Non-pigmented ciliary epithelial cell (primary cell): ENCODE measurements at regions not wholly inside any gene's neighbourhood (a gene's known extent, or its start where the extent isn't known, plus 50 kb on each side); places are given as distances from the start of the nearest gene placed in this dataset.
"Not testable (repeated sequence)": the region's sequence is repeated elsewhere in the genome, so short reads cannot be mapped to it uniquely, and the experiment has no call there.

ENCODE experiments used
- DNase-seq: peaks from one replicate; pipeline ENCODE4 v3.0.0-alpha.2; 2010; ENCODE audit warnings: low read depth

DNA sequence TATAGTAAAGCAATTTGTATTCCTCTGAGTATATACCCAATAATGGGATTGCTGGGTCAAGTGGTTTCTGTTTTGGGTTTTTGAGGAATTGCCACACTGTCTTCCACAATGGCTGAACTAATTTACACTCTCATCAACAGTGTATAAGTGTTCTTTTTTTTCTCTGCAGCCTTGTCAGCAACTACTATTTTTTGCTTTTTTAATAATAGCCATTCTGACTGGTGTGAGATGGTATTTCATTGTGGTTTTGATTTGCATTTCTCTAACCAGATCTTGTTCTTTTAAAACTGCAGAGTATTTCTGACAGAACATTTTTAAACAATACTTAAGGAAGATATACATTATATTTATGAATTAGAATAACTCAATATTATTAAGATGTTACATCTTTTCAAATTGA lies 1140.5 kb upstream of the CNTN5 start:
- DNase-seq: no peak

DNA sequence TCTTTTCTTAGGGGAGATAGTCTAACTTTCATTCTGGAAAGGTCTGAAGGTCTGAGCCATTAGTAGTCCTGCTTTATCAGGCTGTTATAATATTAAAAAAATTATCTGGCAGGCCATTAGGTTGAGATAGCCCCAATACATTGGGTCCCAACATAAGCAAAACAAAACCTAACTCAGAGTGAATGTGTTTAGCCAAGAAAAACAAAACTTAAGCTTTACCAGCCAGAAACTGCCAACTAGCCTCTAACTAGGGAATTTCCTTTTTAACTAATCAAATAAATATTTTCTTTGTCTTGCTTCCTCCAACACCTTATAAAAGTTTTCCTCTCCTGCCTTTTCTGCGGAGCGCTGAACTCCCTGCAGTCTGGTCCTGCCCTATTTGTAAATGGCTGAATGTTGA lies 1137.7 kb upstream of the CNTN5 start:
- no peak for DNase-seq

DNA sequence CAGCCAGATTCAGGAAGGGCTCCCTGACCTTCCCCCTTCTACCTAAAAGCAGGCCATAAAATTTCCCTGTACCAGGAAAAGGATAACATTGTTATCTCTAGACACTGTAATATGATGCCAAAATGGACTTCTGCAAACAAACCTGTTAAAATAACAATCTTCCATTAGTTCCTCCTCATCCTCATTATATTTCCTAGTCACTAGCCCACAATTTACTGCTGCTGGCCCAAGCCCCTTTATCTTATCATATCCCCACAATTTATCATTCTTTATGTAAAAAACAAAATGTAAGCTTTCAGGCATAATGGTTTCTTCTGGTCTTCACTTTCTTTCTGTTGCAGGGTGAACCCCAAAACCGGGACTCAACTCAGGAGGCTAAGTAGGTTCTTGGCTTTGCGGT lies 1132.1 kb upstream of the CNTN5 start:
- no peak for DNase-seq

DNA sequence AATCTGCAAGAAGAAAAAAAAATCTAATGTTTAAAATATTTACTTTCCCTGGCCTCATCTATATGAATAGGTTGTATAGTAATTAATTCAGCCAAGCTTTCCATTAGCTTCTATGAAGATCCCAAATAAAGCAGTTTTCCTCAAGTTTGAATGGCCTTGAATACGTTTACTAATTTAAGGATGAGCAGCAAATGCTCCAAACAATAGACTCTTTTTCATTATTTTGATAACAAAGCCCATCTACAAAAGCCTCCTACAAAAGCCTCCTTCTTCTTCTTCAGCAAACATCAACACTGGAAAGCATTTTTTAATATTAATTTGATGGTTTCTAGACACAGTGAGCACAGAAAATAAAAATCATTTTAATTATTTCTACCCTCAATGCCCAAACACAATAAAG lies 1130.3 kb upstream of the CNTN5 start:
- DNase-seq: no peak

DNA sequence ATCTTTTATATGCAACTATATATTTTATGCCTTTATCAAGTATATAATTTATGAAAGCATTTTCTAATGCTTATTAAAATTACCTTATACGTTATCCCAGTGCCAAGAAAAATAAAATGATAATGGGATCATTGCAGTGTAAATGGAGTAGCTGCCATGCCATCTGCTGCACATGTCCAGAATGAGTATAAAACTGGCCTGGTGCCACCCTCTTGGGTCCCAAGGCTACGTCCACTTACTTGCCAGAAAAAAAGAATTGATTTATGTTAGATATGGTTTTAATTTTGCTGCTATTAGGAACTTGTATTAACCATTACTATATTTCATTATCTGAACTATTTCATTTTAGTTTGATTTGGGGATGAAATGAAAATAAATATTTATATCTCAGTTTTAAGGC lies 1127.1 kb upstream of the CNTN5 start:
- DNase-seq: no peak

DNA sequence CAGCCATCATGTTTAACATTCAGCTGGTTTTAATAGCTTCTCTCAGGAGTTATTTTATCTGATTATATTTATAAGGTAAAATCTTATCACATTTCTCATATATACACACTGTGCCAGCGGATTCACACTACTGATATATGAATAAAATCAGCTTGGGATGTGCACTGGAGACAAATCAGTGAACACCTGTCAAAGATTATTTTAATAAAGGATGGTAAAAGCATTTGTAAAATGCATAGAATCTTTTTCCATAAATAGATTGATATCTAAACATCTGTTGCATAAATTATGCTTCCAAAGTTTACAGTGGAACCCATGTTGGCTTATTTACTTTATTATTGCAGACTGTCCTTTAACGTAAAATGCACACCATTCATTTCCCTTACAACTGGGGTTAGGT lies 1125.8 kb upstream of the CNTN5 start:
- no peak for DNase-seq

DNA sequence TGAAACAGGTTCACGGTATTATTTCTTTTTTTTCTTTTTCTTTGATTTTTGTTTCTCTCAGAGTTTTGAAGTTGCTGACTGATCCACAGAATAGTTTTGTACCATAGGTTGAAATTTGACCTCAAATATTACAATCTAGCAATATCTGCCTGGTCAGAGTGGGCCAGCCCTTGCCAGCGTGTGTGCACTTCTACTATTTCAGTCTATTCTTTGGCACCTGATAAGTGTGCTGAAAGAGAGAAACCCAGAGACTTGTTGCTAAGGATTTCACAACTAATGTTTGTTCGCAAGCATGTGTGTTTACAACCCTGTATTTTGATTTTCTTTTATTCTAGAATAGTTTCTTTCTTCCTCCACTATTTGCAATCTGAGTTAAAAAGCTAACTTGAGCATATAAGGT lies 1125.2 kb upstream of the CNTN5 start:
- no peak for DNase-seq

DNA sequence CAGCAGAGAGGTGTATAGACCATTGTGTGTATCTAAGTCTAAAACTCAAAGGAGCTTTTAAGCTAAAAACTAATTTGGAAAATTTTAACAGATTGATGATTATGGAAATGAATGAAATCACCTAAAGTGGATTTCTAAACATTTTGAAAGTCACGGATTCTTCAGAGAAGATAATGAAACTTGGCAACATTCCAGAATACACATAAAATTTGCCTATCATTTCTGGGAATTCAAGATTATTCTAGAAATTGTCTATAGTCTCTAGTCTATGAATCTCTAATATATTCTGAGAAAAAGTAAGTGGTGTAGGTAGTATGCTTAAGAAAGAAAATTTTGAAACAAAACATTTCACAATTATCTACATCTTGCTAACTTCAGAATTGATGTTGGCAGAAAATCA lies 1117.9 kb upstream of the CNTN5 start:
- no peak for DNase-seq

DNA sequence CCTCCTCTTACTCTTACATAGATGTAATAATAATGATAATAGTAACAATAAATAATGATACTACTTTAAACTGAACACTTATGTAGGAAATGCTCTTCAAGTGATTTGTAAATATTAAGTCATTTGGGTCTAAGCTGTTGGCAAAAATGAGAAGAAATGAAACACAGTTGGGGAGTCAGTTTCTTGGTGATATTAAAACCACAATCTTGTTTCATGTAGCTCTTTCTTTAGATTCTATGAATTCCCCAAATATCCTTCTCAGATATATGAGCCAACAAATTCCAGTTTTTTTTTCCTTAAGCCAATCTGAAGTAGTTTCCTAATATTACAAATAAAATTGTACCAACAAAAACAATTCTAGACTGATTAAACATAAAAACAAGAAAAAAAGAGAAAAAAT lies 1115.6 kb upstream of the CNTN5 start:
- DNase-seq: no peak

DNA sequence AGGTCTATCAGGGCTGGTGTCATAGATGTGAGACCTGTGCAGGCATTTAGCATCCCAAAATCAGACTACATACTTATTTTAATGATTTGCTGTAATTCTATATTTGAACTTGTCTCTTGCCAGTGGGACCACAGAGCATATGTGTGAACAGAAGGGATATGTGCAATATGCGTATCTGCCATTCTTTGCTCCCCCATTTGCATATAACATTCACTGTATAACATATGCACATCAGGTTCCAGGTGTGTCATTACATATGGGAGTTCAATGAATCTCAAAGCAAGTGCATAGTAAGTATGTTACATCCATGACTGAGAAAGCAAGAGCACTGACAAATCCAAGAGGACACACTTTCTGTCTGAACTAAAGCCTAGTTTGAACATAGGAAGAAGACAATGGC lies 1115.1 kb upstream of the CNTN5 start:
- DNase-seq: no peak

DNA sequence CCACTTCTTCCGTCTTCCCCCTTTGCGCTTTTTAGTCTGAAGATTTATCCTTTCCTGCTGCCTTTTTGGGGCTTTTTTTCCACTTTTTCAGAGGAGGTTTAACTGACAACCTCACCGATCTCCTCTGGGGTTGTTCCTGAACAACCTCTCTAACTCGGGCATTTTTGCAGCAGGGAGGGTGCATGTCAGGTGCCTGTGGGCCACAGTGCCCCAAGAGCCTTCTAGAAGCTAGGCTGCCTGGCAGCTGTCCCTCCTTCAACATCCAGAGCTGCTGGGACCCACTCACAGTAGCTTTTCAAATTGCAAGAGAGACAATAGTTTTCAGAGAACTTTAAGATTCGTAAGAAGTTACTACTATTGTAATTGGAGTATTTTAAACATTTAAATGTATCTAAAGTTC lies 1112.4 kb upstream of the CNTN5 start:
- DNase-seq: no peak

DNA sequence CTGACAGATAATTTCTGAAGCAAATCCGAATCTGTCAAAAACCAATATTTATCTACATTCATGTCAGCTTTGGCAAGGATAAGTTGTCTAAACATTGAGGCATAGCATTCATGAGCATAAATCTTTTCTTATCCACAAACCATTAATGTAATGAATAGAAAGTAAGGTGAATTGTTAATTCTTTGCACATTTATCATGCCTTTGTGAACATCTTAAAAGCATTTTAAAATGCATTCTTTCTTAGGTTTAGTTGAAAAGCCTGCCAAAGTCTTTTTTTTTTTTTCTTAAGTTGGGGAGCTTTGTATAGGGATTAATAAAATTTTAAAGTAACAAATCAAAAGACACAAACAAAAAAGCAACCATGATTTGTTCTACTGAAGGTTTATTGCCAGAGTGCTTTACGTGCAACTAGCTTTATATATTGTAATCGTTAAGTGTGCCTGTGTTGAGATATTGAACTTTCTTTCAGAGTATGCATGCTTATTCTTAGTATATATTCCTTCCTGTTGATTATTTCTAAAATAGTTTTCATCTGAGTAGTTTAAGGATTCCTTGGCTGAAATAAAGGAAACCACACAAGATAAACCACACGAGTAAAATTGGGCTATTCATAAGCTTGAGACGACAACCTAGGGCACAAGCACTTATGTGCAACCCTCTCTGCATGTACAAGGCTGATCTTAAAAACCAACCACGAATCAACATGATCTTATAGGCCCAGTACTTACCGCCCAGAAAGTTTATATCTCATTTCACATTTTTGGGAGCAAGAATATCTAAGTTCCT lies 1110.9 kb upstream of the CNTN5 start:
- peak; percentile 52 for DNase-seq

DNA sequence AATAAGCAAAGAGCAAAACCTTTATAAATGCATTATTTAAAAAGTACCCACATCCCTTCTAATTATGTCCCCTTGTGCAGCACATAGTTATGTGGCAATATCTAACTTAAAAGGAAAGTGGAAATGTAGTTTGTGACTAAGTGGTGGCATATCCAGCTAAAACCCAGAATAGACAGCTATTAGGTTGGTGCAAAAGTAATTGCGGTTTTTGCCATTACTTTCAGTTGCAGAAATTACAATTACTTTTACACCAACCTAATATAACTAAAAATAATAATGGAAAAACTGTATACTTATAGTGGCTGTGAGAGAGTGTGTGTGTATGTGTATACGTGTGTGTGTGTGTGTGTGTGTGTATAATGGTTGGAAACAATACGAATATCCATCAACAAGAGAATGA lies 1108.1 kb upstream of the CNTN5 start:
- no peak for DNase-seq

DNA sequence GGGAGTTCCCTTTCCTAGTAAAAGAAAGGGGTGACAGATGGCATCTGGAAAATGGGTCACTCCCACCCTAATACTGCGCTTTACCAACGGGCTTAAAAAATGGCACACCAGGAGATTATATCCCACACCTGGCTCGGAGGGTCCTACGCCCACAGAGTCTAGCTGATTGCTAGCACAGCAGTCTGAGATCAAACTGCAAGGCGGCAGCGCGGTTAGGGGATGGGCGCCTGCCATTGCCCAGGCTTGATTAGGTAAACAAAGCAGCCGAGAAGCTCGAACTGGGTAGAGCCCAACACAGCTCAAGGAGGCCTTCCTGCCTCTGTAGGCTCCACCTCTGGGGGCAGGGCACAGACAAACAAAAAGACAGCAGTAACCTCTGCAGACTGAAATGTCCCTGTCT lies 1097.8 kb upstream of the CNTN5 start:
- DNase-seq: not testable (repeated sequence)

DNA sequence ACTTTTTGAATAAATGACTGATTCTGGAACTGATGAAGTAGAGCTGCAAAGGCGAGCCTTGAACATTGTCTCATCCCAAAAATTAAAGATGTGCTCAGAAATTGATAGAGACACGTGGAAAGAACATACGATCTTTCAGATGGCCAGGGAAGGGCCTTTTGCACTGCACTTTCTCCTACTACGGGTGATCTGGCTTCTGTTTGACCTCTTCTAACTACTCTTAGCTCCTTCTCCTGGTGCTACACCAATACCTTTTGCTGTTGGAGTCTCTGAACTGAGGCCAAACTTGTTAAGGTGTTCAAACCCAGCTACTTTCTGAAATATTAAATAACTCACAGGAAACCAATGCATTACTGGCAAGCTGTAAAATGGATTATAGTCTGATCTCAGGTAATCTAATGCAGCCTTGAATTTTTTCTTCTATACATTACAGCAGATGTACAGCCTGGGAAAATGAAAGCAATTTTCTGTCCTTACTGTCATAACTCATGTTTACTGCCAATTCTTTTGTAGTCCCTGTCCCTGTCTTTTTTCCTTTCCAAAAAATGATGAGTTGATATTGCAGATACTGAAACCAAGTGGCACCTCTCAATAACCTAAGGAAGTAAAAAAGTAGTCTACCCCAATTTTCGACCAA lies 1086.1 kb upstream of the CNTN5 start:
- DNase-seq: no peak

DNA sequence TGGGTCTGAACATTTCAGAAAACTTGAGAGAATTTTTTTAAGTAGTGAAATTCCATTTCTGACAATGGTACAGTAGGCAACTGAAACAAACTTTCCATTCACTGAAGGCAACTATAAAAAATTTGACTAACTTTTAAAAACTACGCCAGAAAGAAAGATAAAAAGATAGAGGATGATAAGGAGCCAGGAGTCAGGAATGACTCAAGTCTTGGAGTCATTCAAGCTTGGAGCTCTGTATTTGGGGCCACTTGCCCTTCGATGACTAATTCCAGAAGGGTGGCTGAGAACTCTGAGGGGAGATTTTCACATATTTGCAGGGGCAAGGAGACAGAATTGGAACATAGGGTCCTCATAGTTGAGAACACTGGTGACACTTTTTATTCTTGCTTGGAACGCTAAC lies 1083.2 kb upstream of the CNTN5 start:
- DNase-seq: peak; percentile 43

DNA sequence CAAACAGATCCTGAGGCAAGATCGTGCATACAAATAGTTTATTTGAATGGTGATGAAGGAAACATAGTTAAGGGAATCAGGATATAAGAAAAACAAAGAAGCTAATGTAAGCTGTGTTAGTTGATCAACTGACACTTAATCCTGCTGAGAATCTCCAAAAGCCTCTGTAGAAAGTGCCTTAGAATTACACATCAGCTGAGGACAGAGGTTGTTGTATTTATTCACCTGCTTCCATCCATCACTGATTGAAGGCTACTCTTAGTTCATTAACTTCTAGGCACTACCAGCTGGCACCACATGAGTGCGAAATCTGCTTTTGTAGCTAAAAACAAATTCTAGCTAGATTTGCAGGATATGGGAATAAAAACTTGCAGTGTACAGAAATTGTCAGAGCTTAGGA lies 1082.0 kb upstream of the CNTN5 start:
- no peak for DNase-seq

DNA sequence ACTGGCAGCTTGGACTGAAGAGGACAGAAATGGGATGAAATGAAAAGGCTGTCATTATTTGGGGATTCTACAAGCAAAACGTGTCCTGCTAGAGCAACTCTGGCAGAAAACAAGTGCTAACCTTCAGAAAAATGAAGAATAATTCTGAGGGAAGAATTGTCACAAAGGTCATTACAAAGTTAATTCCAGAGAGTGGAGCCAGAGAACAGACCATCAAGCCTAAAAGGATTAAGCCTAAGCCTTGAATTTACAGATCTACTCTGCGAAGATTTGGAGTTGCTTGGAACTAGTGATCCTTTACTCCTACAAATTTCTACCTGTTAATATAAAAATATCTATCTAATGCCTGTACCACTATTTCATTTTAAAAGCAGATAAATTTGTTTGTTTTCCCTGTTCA lies 1077.3 kb upstream of the CNTN5 start:
- DNase-seq: no peak

DNA sequence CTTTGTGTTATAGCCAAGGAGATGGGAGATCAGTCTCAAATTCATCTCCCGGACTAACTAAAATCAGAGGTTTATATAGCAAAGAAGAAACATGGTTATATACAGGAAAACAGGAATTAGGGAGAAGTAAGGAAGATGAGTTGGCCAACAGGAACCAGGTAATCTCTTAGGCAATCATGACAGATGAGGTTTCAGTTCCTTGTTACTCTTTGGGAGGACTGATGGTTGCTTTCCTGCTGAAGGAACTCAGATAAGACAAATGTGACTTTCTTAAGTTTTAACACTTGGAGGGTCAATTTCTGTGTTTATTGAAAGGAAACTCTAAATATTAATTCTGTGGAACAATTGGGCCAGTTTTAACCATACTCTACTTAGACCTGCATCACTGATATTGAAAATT lies 1072.0 kb upstream of the CNTN5 start:
- DNase-seq: no peak

DNA sequence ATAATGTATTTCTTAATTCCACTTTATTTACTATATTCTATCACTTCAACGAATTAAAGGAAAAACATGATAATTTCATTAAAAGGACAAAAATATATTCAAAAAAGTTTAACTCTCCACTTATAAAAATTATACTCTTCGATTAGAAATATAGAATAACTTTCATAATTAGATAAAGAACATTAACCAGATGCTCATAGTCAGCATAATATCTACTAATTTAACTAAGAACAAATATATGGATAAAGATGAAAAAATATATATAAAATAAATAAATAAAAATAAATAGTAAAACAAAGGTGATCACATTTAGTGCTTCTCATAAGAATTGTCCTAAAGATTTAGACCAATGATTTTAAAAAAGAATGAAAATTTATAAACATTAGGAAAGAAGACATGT lies 1065.2 kb upstream of the CNTN5 start:
- DNase-seq: no peak

DNA sequence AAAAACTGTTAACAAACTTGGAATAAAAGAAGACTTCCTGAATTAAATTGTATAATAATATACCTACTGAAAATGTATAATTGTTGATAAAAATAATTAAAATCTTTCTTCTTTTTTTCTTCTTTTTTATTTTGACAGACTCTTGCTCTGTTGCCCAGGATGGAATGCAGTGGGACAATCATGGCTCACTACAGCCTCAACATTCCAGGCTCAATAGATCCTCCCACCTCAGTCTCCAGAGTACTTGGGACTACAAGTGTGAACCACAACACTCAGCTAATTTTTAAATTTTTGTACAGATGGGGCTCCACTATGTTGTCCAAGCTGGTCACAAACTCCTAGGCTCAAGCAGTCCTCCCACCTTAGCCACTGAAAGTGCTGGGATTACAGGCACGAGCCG lies 1063.8 kb upstream of the CNTN5 start:
- no peak for DNase-seq

DNA sequence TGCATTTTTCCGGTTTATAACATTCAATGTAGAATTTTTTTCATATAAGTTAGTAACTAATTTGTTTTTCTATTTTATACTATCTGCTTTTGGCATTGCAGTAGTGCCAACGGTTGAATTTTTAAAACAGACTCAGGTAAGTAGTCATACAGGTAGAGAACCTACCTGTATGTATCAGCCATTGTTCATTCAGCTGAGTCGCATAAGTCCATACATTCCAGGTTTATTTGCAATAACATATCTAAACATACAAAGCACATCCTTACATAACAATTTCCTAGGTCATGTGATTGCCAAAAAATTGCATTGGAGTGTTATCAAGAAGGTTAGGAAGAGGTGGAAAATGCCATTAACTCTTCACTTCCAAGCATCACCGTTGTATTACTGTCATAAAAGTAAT lies 1059.3 kb upstream of the CNTN5 start:
- no peak for DNase-seq

DNA sequence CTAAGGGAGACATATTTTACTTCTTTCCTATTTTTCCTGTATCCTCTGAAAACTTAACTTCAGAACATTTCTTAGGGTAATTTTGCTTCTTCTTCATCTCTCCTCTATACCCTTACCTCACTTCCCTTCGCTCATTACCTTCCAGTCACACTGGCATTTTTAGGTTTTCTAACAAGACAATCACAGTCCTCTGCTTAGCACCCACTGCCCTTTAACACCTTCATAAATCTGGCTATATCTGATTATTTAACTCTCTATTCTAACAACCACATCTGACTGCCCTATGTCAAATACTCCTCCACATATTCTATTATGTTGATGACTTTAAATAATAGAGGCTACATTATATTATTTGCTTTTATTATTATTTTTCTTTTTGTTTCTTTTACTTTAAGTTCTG lies 1058.0 kb upstream of the CNTN5 start:
- no peak for DNase-seq
